ENCODE measurements at regions not wholly inside any gene's neighbourhood (a gene's known extent, or its start where the extent isn't known, plus 50 kb on each side); places are given as distances from the start of the nearest gene placed in this dataset.

- DNase-seq (ENCODE audit: low read depth in 2 of 2) = no peak
These were observed 303.4 kb downstream of the KCNC2 start for GRCh38 chr12:74906224-74906623.

- no peak for DNase-seq (ENCODE audit: low read depth in 2 of 2)
These were observed 298.8 kb downstream of the KCNC2 start for GRCh38 chr12:74910831-74911230.

GRCh38 chr12:74914378-74914777 lies 295.3 kb downstream of the KCNC2 start:
- DNase-seq (ENCODE audit: low read depth in 2 of 2) = no peak

- no peak for DNase-seq (ENCODE audit: low read depth in 2 of 2)
These were observed 293.9 kb downstream of the KCNC2 start for GRCh38 chr12:74915718-74916117.

GRCh38 chr12:74917743-74918142 lies 291.9 kb downstream of the KCNC2 start:
- no peak for DNase-seq (ENCODE audit: low read depth in 2 of 2)

- DNase-seq (ENCODE audit: low read depth in 2 of 2) = no peak
These were observed 291.3 kb downstream of the KCNC2 start for GRCh38 chr12:74918291-74918690.

GRCh38 chr12:74922117-74922516 lies 287.5 kb downstream of the KCNC2 start:
- DNase-seq (ENCODE audit: low read depth in 2 of 2) = no peak

- DNase-seq (ENCODE audit: low read depth in 2 of 2) = no peak
These were observed 287.0 kb downstream of the KCNC2 start for GRCh38 chr12:74922642-74923041.

GRCh38 chr12:74941670-74942069 lies 268.0 kb downstream of the KCNC2 start:
- no peak for DNase-seq (ENCODE audit: low read depth in 2 of 2)

GRCh38 chr12:74945771-74946198 lies 263.9 kb downstream of the KCNC2 start:
- DNase-seq (ENCODE audit: low read depth in 2 of 2) = no peak

- no peak for DNase-seq (ENCODE audit: low read depth in 2 of 2)
These were observed 255.9 kb downstream of the KCNC2 start for GRCh38 chr12:74953697-74954096.

- DNase-seq (ENCODE audit: low read depth in 2 of 2) = no peak
These were observed 252.4 kb downstream of the KCNC2 start for GRCh38 chr12:74957231-74957630.

- no peak for DNase-seq (ENCODE audit: low read depth in 2 of 2)
These were observed 252.0 kb downstream of the KCNC2 start for GRCh38 chr12:74957634-74958033.

GRCh38 chr12:74959657-74960056 lies 250.0 kb downstream of the KCNC2 start:
- DNase-seq (ENCODE audit: low read depth in 2 of 2) = no peak

GRCh38 chr12:74963304-74963703 lies 246.3 kb downstream of the KCNC2 start:
- no peak for DNase-seq (ENCODE audit: low read depth in 2 of 2)

GRCh38 chr12:74963867-74964331 lies 245.7 kb downstream of the KCNC2 start:
- no peak for DNase-seq (ENCODE audit: low read depth in 2 of 2)

- DNase-seq (ENCODE audit: low read depth in 2 of 2) = no peak
These were observed 245.2 kb downstream of the KCNC2 start for GRCh38 chr12:74964390-74964789.

GRCh38 chr12:74971201-74971600 lies 238.4 kb downstream of the KCNC2 start:
- DNase-seq (ENCODE audit: low read depth in 2 of 2) = no peak

GRCh38 chr12:74977832-74978481 lies 231.7 kb downstream of the KCNC2 start:
- DNase-seq (ENCODE audit: low read depth in 2 of 2) = no peak

- DNase-seq (ENCODE audit: low read depth in 2 of 2) = no peak
These were observed 229.1 kb downstream of the KCNC2 start for GRCh38 chr12:74980510-74980909.

- DNase-seq (ENCODE audit: low read depth in 2 of 2) = no peak
These were observed 228.1 kb downstream of the KCNC2 start for GRCh38 chr12:74981541-74981940.

GRCh38 chr12:74983917-74984316 lies 225.7 kb downstream of the KCNC2 start:
- no peak for DNase-seq (ENCODE audit: low read depth in 2 of 2)

- no peak for DNase-seq (ENCODE audit: low read depth in 2 of 2)
These were observed 225.0 kb downstream of the KCNC2 start for GRCh38 chr12:74984631-74985030.
